NCI-H2029 treated with DMSO at 0.1 percent for 48 hours (cell line): ENCODE measurements at regions not wholly inside any gene's neighbourhood (a gene's known extent, or its start where the extent isn't known, plus 50 kb on each side); places are given as distances from the start of the nearest gene placed in this dataset.

Experiments
- DNase-seq: peaks from one replicate; lab custom pipeline; 2025; lab: John Stamatoyannopoulos, UW

DNA sequence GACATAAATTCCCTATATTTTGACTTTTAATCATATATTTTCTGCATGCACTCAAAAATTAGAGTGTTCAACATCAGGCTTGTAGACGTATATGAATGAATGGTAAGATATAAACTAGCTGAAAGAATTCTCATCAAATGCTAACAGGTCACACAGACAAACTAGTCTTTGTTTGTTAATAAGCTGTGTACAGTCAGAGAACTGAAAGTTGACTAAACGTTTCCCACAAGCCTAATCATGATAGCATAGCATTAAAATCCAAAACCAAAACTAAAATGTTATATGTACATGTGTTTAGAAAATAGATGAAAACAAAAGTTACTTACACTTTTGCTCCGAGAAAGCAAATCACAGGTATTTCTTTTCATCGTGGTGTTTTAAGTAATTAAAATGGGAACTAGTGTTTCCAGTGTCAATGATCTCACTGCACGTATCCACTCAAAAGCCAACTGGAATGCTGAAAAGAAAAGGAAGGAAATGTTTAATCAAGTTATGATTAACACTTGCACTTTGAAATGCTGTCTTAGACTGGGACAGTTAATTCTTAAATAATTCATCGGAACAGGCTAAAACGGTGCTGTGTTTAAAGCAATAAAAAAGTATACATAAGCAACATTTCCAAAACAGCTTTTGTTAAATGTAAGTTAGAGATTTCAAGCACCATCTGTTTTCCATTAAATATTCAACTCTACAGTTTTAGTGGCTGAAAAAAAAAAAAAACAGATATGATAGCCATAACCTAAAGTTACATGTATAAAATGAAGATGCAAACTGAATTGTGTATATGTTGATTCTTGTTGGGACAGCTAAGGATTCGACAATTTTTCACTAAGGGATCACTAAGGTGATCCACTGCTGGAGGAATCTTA is 291.9 kb upstream of the PDE4D start:
- no peak for DNase-seq

DNA sequence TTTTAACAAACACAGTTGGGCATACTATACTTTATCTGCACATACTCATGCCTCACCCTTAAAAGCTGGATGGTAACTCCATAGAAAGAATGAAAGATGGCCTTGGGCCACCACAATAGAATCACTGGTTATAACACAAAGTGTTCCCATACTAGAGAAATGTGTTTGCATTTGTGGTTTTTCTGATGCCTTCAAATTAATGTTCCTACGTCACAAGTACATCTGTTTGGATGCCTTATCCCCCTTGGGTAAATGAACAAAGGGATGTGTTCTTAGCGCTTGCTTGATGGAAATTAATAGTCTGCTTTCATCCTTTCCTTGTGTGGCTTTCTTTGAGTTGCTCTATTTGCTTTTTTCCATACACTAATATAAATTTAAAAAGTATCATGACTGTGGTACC is 291.1 kb upstream of the PDE4D start:
- no peak for DNase-seq

DNA sequence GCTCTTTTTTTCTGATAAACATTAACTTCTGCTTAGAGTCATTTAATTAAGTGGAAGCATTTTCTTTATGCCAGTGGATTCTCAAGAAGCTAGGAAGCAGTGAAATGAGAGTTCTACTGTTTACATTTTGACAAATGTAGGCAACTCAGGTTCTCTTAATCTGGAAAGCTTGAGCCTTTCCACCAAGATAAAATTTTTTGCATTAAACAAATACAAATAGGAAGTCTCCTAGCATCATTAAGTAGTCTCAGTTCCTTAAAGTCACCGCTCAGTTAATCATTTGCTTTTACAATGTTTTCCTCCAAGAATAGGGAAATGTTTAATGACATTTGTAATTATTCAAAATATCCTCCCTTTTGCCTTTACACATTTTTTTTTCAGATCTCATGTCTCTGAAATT is 290.4 kb upstream of the PDE4D start:
- DNase-seq = no peak

DNA sequence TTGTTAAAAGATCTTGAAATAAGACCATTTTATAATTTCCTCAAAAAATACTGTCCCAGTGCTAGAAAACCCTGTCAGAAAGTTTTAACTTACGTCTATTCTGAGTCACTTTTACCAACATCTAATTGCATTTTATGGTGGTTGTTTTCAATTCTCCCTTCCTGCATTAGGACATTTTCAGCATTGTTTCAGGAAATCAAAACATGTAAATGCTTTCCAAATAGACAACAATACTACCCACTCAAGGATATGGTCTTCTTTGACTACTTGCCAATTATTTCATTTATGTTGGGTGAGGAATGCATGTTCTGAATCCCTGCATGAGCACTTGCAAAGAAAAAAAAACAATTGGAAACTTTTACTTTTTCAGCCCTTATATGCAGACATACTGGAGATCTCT is 284.6 kb upstream of the PDE4D start:
- DNase-seq = no peak

DNA sequence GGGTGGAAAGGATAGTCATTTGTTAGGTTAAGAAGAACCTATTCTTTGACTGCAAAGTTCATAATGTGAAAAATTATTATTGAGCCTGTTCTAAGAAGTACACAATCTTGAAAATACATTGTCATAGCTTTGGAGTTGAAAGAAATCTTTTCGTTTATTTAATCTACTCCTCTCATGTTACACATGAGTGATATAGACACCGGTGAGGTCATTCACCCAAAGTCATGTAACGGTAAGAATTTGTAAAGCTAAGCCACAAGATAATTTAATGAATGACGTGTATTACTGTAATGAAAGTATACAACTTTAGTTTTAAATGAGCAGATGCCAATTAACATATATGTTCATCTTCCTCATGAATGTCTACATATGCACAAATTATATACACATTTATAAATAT is 284.1 kb upstream of the PDE4D start:
- DNase-seq = no peak

DNA sequence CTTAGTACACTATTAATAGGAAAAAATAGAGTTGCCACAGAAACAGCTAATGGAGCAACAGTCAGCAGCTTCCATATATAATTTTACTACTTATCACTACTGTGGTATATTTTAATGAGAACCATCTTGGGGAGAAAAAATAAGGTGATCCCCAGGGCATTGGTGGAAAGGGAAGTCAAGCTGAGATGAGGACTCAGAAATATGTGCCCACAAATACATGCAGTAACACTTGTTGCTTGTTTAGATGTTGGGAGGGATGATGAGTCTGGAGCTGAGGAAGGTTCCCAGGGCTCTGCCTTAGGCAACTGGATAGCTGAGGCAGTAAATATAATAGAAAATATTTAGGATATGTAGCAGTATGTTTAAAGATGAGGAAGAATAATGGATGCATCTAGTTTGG is 280.1 kb upstream of the PDE4D start:
- DNase-seq = no peak

DNA sequence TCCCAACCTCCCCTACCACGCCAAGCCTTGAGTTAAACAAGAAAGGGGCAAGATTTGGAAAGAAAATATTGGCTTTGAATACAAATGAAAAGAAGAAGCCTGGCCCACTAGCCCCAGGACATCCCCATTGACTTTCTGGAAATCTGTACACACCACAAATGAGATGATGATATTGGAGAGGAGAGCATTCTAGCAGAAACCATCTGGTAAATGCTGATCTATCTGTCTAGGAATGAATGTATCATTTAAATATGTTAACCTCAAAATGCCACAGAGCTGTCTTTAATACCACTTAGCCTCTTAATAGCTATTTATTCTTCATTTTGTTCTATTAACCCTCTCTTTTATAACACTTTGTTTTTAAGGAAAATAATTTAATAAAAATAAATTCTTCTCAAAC is 270.2 kb upstream of the PDE4D start:
- DNase-seq = no peak

DNA sequence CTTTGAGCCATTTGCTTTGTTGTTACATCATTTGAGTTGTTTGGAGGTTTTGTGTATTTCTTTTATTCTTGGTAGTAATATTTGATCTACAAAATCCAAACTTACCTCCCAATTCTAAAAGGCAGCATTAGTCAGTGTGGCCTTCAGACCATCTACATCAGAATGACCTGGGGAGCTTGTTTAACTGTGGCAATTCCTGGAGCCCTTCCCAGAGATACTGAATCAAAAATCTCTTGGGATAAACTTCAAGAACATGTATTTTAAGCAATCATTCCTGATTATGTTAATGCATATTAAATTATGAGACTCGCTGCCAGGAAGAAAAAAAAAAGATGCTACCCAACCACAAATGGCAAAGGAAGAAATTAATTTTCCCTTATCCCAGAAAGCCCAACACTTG is 268.9 kb upstream of the PDE4D start:
- DNase-seq = no peak

DNA sequence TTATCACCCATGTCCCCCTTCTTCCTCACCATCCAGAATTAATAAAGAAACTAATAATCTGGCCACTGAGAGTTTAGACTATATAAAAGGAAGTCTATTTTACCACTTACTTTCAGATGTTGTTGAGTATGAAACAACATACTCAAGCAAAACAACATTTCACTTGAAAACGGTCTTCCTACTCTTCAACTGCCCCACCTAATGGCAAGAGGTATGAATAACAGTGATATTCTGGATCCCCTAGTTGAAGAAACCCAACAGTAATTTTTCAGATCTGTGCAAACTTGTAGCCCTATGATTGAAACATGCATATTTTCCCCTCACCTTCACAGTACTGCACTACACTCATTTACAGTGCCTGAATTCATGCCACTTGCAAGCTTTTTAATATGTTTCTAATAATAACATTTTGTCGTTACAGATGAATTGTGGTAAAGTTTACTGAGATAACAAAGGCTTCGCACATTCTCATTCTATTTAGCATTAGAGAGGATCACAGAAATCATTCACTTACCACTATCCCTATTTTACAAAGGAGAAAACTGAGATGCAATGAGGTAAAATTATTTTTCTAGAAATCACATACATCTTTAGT is 267.9 kb upstream of the PDE4D start:
- DNase-seq = peak; percentile 6

DNA sequence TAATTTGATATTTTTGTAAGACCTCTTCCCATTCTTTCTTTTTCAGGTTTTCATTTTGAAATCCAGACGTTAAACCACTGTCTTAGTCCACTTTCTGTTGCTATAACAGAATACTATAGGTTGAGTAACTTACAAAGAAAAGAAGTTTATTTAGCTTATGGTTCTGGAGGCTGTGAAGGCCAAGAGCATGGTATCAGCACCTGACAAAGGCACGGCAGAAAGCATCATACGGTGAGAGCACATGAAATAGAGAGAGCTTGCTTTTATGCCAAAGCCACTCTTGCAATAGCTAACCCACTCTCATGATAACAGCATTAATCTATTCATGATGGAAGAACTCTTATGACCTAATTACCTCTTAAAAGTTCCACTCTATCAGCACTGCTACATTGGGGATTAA is 255.6 kb upstream of the PDE4D start:
- DNase-seq = no peak

DNA sequence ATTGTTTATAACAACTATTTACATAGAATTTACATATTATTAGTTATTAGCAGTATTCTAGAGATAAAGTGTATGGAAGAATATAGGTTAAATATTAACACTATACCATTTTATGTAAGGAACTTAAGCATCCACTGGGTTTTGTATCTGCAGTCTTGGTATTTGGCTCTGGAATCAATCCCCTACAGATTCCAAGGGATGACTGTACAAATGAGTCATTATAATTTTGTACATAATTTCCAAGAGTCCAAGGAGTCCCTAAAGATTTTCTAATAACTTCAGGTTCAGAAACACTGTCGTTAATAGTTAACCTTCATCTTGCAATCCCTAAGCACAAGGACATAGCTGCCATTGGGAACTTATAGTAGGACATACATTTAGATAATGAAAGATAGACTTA is 254.8 kb upstream of the PDE4D start:
- no peak for DNase-seq

DNA sequence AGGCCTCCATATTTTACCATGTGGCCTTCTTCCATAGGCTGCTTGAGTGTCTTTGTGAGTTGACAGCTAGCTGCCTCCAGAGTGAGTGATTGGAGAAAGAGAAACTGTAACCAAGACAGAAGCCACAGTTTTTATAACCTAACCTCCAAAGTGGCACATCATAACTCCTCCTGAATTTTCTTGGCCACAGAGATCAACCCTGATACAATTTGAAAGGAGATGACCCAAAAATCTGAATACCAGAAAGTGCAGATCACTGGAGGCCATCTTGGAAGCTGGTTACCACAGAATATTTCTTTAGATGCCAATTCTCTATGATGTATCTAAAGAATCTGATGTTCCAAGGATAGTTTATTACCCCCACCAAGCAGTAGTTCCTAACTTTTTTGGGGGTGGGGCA is 254.3 kb upstream of the PDE4D start:
- no peak for DNase-seq

DNA sequence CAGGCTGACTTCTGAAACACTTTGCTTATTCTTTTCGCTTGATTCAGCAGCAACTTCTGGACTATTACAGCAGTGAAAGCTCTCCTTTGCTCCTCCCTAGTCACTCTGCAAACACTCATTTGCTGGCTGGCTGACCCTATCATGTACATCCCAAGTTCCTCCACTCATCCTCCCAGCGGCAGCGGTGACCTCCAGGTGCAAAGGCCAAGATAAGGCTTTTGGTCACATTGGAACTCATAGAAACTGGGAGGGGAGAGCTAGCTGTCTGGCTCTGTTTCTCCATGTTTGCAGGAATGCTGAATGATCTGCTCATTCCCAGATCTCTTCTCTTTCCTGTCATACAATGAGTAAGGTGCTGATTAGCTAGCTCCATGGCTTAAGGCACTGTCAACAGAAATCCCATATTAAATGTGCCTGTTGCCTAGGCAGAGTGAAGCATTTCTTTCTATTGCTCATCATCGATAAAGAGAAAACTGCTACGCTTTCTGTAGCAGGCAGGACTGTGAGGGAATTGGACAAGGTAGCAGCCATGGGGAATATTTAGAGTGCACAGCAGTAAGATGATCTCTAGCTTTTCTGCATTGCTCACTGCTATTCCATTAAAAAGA is 250.5 kb upstream of the PDE4D start:
- DNase-seq = no peak

DNA sequence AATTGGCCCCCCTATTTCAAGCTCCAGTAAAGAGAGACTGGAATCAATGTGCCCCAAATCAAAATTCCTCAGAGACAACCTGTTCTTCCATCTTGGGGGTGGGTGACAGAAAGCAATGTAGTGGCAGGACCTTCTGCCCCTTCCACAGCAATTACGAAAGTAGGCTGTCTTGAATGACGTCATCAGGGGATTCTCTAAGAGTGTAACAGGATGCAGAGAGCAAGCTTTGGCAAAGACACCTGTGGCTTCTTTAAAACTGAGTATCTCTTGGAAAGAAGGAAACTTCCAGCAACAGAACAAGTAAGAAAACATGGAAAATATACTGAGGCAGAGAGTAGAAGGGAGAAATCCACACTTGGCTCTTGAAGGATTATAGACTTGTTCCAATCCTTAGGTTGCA is 247.6 kb upstream of the PDE4D start:
- no peak for DNase-seq

DNA sequence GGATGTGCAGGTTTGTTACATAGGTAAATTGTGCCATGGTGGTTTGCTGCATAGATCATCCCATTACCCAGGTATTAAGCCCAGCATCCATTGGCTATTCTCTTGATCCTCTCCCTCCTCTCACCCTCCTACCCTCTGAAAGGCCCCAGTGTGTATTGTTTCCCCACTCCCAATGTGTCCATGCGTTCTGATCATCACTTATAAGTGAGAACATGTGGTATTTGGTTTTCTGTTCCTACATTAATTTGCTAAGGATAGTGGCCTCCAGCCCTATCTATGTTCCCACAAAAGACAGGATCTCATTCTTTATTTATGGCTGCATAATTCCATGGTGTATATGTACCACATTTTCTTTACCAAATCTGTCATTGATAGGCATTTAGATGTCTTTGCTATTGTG is 243.3 kb upstream of the PDE4D start:
- no peak for DNase-seq

DNA sequence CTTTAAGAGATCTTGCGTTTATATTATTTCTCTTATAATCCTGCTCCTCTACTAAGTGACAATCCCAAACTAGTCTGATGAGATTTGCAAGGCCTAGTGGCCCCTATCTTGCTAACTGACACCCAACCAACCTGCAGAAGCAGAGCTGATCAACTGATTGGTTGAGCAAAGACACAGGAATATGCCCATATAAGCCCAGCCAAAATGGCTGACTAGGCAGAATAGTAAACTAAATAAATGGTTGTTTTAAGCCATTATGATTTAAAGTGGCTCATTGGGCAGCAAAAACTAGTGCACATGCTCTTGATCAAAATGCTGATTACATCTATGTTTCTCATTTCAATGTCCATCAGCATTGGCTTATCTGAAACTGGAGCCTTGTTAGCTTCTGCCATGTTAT is 238.0 kb upstream of the PDE4D start:
- no peak for DNase-seq

DNA sequence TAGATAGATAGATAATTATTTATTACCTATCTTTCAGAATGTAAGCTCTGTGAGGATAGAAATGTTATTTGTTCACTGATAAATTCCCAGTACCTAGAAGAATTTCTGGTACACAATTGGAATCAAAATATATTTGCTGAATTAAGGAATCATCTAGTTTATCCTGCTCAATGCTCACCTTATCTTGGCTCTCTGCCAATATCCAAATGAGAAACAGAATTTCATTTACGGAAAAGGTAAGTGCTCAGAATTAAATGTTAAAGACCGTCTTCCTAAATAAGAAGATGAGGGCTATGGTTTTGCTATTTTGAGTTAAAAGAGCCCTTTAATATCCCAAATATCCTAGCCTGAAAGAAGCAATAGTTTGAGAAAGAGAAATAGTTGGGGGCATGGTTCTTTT is 232.1 kb upstream of the PDE4D start:
- DNase-seq = no peak

DNA sequence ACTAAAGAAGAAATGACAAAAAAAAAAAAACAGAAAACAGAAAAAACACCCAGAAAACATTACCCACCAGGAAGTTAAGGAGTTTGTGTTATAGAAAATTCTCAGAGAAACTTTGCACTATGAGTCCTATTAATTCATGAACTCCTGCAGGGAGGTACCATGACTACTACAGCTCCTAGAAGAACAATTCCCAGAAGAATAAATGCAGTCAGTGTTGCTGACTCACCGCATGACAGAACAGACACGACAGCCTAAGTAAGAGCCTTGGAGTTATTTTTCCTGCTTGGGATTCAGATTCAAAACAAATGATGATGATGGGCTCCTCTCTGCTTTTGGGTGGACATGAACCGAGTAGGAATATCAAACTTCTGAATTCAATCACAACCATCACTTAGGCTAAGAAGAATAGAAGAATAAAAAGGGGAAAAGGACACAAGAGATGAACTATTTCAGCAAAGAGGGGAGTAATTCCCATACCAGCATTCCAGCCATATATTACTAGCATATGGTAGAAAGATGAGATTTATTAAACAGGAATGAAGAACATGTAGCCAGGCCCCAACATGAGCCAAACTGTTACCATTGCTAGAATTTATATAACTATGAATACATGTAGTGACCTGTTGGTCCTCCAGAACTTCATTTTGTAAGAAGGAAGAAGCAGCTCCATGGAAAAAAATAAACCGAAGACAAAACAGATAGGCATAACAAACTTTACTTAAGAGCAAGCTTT is 209.6 kb upstream of the PDE4D start:
- no peak for DNase-seq

DNA sequence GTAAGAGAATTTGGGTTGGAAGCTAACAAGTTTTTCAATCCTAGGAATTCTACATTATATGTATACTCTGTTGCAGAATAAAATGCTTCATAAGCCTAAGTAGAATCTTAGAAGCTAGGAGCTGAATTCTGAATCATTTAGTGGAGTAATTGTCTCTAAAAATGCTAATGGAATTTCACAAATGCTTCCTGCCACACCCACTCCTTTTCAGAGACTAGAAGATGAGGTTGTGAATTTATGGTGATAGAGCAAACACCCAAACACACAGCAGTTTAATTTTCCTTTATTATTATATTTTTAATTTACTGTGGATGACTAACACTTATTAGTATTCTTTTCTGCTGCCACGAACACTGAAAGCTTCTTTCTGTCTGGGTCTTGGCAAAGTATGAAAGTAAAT is 208.0 kb upstream of the PDE4D start:
- no peak for DNase-seq

DNA sequence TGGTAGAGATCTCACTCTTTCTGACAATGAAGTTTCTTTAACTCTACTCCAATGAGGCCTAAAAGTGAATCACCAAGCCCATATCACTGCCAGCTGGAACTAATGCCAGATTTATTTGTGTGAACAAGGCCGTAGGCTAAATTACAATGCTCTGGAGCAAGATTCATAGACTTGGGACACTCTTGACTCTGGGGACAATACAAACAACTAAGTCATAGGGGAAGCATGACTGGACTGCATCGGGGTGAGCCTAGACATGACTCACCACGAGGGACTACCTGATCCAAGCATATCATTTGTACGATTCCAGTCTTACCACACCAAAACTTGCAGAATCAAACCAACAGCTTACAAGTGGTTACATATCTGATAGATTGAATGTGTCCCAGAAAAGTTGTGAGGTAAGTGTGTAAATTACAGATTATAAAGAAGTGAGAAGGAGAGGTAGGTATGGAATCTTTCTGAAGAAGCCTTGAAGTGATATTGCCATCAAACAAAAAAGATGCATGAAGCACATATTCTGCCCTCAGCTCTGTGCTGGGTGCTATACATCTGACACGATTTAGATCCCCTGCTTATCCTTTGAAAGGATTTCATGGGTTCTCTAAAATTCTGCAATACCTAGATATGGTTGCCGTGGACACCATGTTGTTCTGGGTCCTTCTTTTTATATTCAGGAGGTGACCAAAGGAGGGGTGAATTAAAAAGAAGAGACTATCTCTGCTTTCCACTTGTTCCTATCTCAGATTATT is 199.3 kb upstream of the PDE4D start:
- DNase-seq = no peak

DNA sequence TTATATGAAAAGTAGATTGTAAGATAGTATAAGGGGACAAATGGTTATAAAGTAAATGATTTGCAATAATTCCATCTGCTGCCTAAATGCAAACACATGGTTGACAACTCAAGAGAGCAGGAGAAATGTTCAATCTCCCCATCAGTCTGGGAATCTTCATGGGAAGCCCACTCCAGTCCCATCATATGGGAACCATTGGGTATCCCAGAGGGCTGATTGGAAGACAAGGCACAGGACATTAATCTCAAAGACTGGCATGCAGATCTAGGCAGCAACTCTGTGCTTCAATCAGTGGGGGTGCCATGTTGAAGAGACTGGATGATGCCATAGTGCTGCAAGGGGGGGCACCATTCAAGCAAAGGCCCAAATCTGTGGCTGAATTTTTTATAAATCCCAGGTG is 193.1 kb upstream of the PDE4D start:
- no peak for DNase-seq

DNA sequence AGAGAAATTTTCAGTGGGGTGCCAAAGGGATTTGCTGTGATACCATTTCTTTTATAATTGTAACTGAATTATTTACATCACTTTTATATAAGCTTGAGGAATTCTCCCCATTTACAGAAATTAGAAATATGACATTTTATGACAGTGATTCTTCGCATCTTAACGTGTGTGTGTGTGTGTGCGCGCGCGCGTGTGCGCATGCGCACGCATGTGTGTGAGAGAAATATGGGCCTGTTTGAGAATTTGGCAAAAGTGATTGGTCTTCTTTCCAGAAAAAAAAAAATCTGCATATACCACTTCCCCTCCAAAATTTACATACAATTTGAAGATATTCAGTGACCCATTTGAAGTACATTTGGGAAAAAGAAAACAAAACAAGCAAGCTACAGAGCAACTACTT is 190.7 kb upstream of the PDE4D start:
- DNase-seq = no peak
